GM18505 (cell line): ENCODE measurements at regions not wholly inside any gene's neighbourhood (a gene's known extent, or its start where the extent isn't known, plus 50 kb on each side); places are given as distances from the start of the nearest gene placed in this dataset.

Experiments used
- ATAC-seq: cut with Tn5 transposase; IDR thresholded peaks from one replicate; pipeline ENCODE4 v1.9.1; 2021; ENCODE audit not compliant: unreplicated experiment
- POLR2A ChIP-seq: IDR thresholded peaks from 4 replicates; pipeline ENCODE4 v1.6.1; 2011; ENCODE audit warnings: borderline replicate concordance; ENCODE audit not compliant: insufficient read depth, insufficient read length; ENCODE audit errors: extremely low read depth

DNA sequence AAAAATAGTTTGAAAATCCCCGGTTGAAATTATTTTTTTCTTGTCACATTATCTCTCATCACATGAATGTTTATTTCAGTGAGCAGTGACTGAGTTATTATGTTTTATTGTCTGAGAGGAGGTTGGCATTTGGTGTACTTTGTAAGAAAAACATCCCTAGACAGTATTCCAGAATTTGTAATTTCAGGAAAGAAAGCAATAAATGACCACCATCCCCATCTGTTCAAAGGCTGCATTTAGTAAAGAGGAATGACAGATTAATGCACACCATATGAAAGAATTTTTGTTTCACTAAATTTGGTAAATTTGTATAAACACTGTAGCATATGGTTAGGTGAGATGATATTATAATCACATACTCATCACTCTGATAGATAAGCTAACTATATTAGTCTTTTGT lies 57.1 kb upstream of the FUT9 start:
- ATAC-seq = no peak
- TF ChIP-seq POLR2A = no peak

DNA sequence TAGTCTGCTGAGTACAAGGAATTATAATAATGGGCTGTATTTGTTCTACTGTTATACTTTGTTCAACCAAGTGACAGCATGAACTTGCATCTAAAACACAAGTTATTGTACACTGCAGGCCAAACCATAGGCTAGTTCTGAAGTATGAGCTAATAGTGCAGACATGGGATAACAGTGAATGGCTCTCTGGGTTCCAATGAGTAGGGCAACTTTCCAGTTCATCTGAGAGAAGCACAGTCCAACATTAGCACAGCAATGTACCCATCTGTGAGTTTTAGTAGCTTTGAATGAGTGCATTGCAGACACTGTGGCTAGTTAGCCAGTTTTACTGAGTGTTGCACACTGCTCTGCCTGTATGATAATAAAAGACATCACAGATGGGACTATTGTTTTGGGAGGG lies 56.5 kb upstream of the FUT9 start:
- TF ChIP-seq POLR2A = no peak
- no peak for ATAC-seq
